ENCODE measurements at regions not wholly inside any gene's neighbourhood (a gene's known extent, or its start where the extent isn't known, plus 50 kb on each side); places are given as distances from the start of the nearest gene placed in this dataset.

DNA sequence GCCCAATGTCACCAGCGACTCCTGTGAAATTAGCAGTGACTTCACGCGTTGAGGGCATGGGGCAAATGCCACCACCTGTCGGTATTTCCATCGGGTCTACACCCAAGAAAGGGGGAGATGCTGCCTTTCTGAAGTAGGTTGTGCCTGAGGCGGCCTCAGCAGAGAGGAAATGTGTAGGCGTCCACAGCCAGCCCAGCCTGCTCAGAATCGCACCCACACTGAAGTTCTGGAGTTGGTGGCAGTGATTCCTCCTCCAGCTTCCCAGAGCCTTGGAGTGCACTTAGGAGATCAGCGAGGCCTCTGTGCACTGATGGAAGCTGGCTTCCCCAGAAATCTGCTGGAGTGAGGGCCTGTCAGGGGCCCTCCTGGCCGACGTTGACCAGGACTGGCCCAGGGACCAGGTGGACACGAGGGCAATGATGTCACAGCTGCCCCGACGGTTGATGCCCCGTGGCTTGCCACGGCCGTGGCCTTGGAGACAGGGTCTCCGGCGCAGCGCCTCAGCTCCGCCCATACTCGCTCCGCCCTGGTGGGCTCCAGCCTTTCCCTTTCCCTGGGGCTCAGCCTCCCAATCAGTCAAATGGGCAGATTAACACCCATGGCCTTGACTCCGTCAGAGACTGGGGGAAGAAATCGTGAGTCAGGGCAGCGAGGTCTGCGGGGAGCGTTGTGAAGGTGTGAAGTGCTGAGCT is 484.8 kb downstream of the PREX1 start:
- TF ChIP-seq POLR2A (IDR thresholded peaks at IDR 0.05; ENCODE audit: extremely low read depth, insufficient read length) (no peak), MYC (IDR thresholded peaks at IDR 0.05; ENCODE audit: low read depth, low read length) (no peak)
- TF ChIP-seq, protein P1, sequence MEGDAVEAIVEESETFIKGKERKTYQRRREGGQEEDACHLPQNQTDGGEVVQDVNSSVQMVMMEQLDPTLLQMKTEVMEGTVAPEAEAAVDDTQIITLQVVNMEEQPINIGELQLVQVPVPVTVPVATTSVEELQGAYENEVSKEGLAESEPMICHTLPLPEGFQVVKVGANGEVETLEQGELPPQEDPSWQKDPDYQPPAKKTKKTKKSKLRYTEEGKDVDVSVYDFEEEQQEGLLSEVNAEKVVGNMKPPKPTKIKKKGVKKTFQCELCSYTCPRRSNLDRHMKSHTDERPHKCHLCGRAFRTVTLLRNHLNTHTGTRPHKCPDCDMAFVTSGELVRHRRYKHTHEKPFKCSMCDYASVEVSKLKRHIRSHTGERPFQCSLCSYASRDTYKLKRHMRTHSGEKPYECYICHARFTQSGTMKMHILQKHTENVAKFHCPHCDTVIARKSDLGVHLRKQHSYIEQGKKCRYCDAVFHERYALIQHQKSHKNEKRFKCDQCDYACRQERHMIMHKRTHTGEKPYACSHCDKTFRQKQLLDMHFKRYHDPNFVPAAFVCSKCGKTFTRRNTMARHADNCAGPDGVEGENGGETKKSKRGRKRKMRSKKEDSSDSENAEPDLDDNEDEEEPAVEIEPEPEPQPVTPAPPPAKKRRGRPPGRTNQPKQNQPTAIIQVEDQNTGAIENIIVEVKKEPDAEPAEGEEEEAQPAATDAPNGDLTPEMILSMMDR (IDR thresholded peaks at IDR 0.05; ENCODE audit: low read depth, low read length): no peak
- TF ChIP-seq, protein P2, sequence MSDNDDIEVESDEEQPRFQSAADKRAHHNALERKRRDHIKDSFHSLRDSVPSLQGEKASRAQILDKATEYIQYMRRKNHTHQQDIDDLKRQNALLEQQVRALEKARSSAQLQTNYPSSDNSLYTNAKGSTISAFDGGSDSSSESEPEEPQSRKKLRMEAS (IDR thresholded peaks at IDR 0.05; ENCODE audit: low read depth, low read length): no peak
